SK-N-SH (cell line): ENCODE measurements at regions not wholly inside any gene's neighbourhood (a gene's known extent, or its start where the extent isn't known, plus 50 kb on each side); places are given as distances from the start of the nearest gene placed in this dataset.

Experiments used
- CTCF ChIA-PET: fragments of 300-600, 350-600 bp; formaldehyde crosslinking; extraction: SDS; loops from one replicate; lab custom pipeline; 2021; lab: Yijun Ruan, JAX
- POLR2A ChIA-PET: fragments of 350-600 bp; sonication (Branson Sonifier 250); formaldehyde crosslinking; extraction: SDS; loops from one replicate; lab custom pipeline; 2020; ENCODE audit warnings: antibody characterized with exemption, inconsistent platforms; lab: Yijun Ruan, JAX
- DNase-seq: peaks from one replicate; pipeline ENCODE4 v3.0.0; 2012
- H2AFZ ChIP-seq: fragments of 200-600 bp; sonication (generic); 2 replicates; pipeline ENCODE4 v1.8.1; 2016; ENCODE audit warnings: antibody characterized with exemption, mild to moderate bottlenecking, low read depth
- H3F3A ChIP-seq: fragments of 200-600 bp; sonication (generic); replicated peaks from 2 replicates; pipeline ENCODE3; 2016; ENCODE audit warnings: antibody characterized with exemption, mild to moderate bottlenecking; ENCODE audit not compliant: insufficient read depth
- H3K27ac ChIP-seq, 2 experiments: fragments of 200-500 bp in 1 of 2; fragments of 200-600 bp in 1 of 2; sonication (Bioruptor generic) in 1 of 2; sonication (generic), shearing (Covaris generic) in 1 of 2; 2 replicates each; pipeline versions ENCODE4 v1.5.1 to v1.6.1; 2014 to 2016; ENCODE audit warnings: low read depth in 2 of 2, inconsistent platforms in 1 of 2, low read length in 1 of 2, mild to moderate bottlenecking in 1 of 2, mixed read lengths in 1 of 2
- H3K27me3 ChIP-seq: fragments of 200-600 bp; sonication (generic), shearing (Covaris generic); 2 replicates; pipeline ENCODE4 v1.6.1; 2016; ENCODE audit warnings: mixed run types; ENCODE audit not compliant: insufficient read depth
- H3K36me3 ChIP-seq, 2 experiments: fragments of 200-500 bp in 1 of 2; fragments of 200-600 bp in 1 of 2; sonication (Bioruptor generic) in 1 of 2; sonication (generic) in 1 of 2; replicated peaks in 1 of 2; 2 replicates each; pipeline versions ENCODE3 to v1.5.1; 2014 to 2016; ENCODE audit warnings: low read length in 1 of 2, mild to moderate bottlenecking in 1 of 2; ENCODE audit not compliant: insufficient read depth in 2 of 2, control insufficient read depth in 1 of 2
- H3K4me1 ChIP-seq, 2 experiments: fragments of 200-500 bp in 1 of 2; fragments of 200-600 bp in 1 of 2; sonication (Bioruptor generic) in 1 of 2; sonication (generic), shearing (Covaris generic) in 1 of 2; 2 replicates each; pipeline versions ENCODE4 v1.5.1 to v1.6.1; 2014 to 2016; ENCODE audit warnings: low read depth in 1 of 2, low read length in 1 of 2, mixed run types in 1 of 2; ENCODE audit not compliant: insufficient read depth in 2 of 2, control insufficient read depth in 1 of 2
- H3K4me2 ChIP-seq: fragments of 200-600 bp; sonication (generic), shearing (Covaris generic); 2 replicates; pipeline ENCODE4 v1.6.1; 2017; ENCODE audit warnings: mixed run types
- H3K4me3 ChIP-seq, 2 experiments: fragments of 200-500 bp in 1 of 2; fragments of 200-600 bp in 1 of 2; sonication (Bioruptor generic) in 1 of 2; sonication (generic), shearing (Covaris generic) in 1 of 2; 2 replicates each; pipeline versions ENCODE4 v1.5.1 to v1.8.1; 2014 to 2016; ENCODE audit warnings: low read depth in 2 of 2, inconsistent platforms in 1 of 2, low read length in 1 of 2, mild to moderate bottlenecking in 1 of 2, mixed read lengths in 1 of 2, moderate library complexity in 1 of 2
- H3K79me2 ChIP-seq: fragments of 200-600 bp; sonication (generic); 2 replicates; pipeline ENCODE4 v1.8.1; 2017; ENCODE audit warnings: mild to moderate bottlenecking; ENCODE audit not compliant: insufficient read depth
- H3K9ac ChIP-seq: fragments of 200-600 bp; sonication (generic); 2 replicates; pipeline ENCODE4 v1.6.1; 2017; ENCODE audit warnings: mixed run types
- H3K9me2 ChIP-seq: fragments of 200-600 bp; sonication (generic); 2 replicates; pipeline ENCODE4 v1.6.1; 2017; ENCODE audit warnings: mixed run types
- H3K9me3 ChIP-seq: fragments of 200-600 bp; sonication (generic); 2 replicates; pipeline ENCODE4 v1.6.1; 2017; ENCODE audit warnings: mixed run types, mild to moderate bottlenecking, moderate library complexity
- H4K20me1 ChIP-seq: fragments of 200-600 bp; sonication (generic); 2 replicates; pipeline ENCODE4 v1.6.1; 2017; ENCODE audit warnings: mild to moderate bottlenecking, mixed run types; ENCODE audit not compliant: insufficient read depth
- CHD2 ChIP-seq: fragments of 150-350 bp; IDR thresholded peaks from 2 replicates; pipeline ENCODE4 v1.6.1; 2018; ENCODE audit warnings: low read length; ENCODE audit not compliant: partially characterized antibody
- EP300 ChIP-seq, 2 experiments: IDR thresholded peaks; 2 replicates each; pipeline versions ENCODE4 v1.4.0 to v1.6.1; 2012; ENCODE audit warnings: borderline replicate concordance in 1 of 2, low read depth in 1 of 2, low read length in 1 of 2
- EZH2phosphoT487 ChIP-seq: fragments of 200-600 bp; sonication (generic); IDR thresholded peaks from 2 replicates; pipeline ENCODE4 v1.6.1; 2017; ENCODE audit warnings: low read depth, mixed run types, mild to moderate bottlenecking, antibody characterized with exemption, moderate library complexity, borderline replicate concordance
- FOXJ3 ChIP-seq: sonication (generic); formaldehyde crosslinking; IDR thresholded peaks from 2 replicates; pipeline ENCODE4 v1.5.1; 2020; ENCODE audit warnings: mild to moderate bottlenecking, missing genetic modification reagents
- FOXM1 ChIP-seq: IDR thresholded peaks from 2 replicates; pipeline ENCODE4 v1.4.0; 2012; ENCODE audit warnings: low read depth, mild to moderate bottlenecking
- GABPA ChIP-seq: IDR thresholded peaks from 2 replicates; pipeline ENCODE4 v1.4.0; 2012; ENCODE audit warnings: low read depth, mild to moderate bottlenecking
- IRF3 ChIP-seq: fragments of 150-350 bp; IDR thresholded peaks from 2 replicates; pipeline ENCODE4 v1.6.1; 2016; ENCODE audit warnings: mild to moderate bottlenecking, low read depth, low read length
- JUND ChIP-seq: IDR thresholded peaks from 2 replicates; pipeline ENCODE4 v1.4.0; 2012
- MXI1 ChIP-seq: IDR thresholded peaks from 2 replicates; pipeline ENCODE4 v1.6.1; 2012; ENCODE audit warnings: mild to moderate bottlenecking, low read depth, low read length, improper control_type of control experiment
- NRF1 ChIP-seq: IDR thresholded peaks from 2 replicates; pipeline ENCODE4 v1.6.1; 2012; ENCODE audit warnings: low read depth, mild to moderate bottlenecking, low read length
- POLR2AphosphoS5 ChIP-seq: IDR thresholded peaks from 2 replicates; pipeline ENCODE4 v1.6.1; 2012; ENCODE audit warnings: low read depth, low read length
- RXRA ChIP-seq: IDR thresholded peaks from 2 replicates; pipeline ENCODE4 v1.4.0; 2012; ENCODE audit warnings: low read depth, mild to moderate bottlenecking, borderline replicate concordance
- SMC3 ChIP-seq: IDR thresholded peaks from 2 replicates; pipeline ENCODE4 v1.6.1; 2012; ENCODE audit warnings: low read depth, low read length, improper control_type of control experiment
- TAF1 ChIP-seq: IDR thresholded peaks from 2 replicates; pipeline ENCODE4 v1.6.1; 2012; ENCODE audit warnings: low read depth, mild to moderate bottlenecking, low read length, moderate library complexity, borderline replicate concordance
- TCF12 ChIP-seq: IDR thresholded peaks from 2 replicates; pipeline ENCODE4 v1.4.0; 2012
- TEAD4 ChIP-seq: IDR thresholded peaks from 2 replicates; pipeline ENCODE4 v1.4.0; 2012; ENCODE audit warnings: mild to moderate bottlenecking, borderline replicate concordance; ENCODE audit not compliant: insufficient read depth
- YY1 ChIP-seq: IDR thresholded peaks from 2 replicates; pipeline ENCODE4 v1.4.0; 2012; ENCODE audit warnings: low read depth, mild to moderate bottlenecking
- WGBS: methylation state at CpG from one replicate; pipeline ENCODE4 v1.1.6; 2017; ENCODE audit warnings: low lambda C conversion rate; 5-methylcytosine and 5-hydroxymethylcytosine counted together
- TF ChIP-seq, protein P1 (sequence below): IDR thresholded peaks from 2 replicates; pipeline ENCODE4; 2012
- TF ChIP-seq, protein P2 (sequence below): IDR thresholded peaks from 2 replicates; pipeline ENCODE4 v1.4.0; 2012; ENCODE audit warnings: low read depth, borderline replicate concordance
- TF ChIP-seq, protein P3 (sequence below): IDR thresholded peaks from 2 replicates; pipeline ENCODE4 v1.6.1; 2012; ENCODE audit warnings: mild to moderate bottlenecking, low read depth, low read length, moderate library complexity

GRCh38 chr13:84543962-84544361 lies 661.7 kb upstream of the SLITRK1 start:
- Histone ChIP-seq H3K4me3 (no peak overlapping the region), H3K9ac (no peak overlapping the region), H3K79me2 (no peaks in the 10 kb centered on the region), H3K27ac (no peak overlapping the region), H2AFZ (no peak overlapping the region), H3K9me3 (no peaks in the 10 kb centered on the region), H3K4me2 (no peak overlapping the region), H3K36me3 (no peaks in the 10 kb centered on the region), H3K9me2 (0 out of 2 replicates have a peak, but pooled peaks cover 2% of the 10 kb centered on the region), H3K4me1 (no peaks in the 10 kb centered on the region), H3F3A (no peaks in the 10 kb centered on the region), H3K27me3 (no peaks in the 10 kb centered on the region; the same call in 1 of the 2 replicates), H4K20me1 (no peaks in the 10 kb centered on the region)
- TF ChIP-seq FOXM1 (no peak), CHD2 (no peak), POLR2AphosphoS5 (no peak), EP300 (IDR thresholded peaks at IDR 0.05; ENCODE audit: borderline replicate concordance in 1 of 2, low read depth in 1 of 2, low read length in 1 of 2) (no peak), MXI1 (no peak), YY1 (no peak), TAF1 (no peak), TCF12 (no peak), IRF3 (no peak), GABPA (no peak), TEAD4 (no peak), NRF1 (no peak), FOXJ3 (CRISPR knock-in tag) (no peak), RXRA (no peak), SMC3 (no peak), JUND (no peak), EZH2phosphoT487 (no peak)
- TF ChIP-seq, protein P1, sequence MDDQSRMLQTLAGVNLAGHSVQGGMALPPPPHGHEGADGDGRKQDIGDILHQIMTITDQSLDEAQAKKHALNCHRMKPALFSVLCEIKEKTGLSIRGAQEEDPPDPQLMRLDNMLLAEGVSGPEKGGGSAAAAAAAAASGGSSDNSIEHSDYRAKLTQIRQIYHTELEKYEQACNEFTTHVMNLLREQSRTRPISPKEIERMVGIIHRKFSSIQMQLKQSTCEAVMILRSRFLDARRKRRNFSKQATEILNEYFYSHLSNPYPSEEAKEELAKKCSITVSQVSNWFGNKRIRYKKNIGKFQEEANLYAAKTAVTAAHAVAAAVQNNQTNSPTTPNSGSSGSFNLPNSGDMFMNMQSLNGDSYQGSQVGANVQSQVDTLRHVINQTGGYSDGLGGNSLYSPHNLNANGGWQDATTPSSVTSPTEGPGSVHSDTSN = no peak
- TF ChIP-seq, protein P2, sequence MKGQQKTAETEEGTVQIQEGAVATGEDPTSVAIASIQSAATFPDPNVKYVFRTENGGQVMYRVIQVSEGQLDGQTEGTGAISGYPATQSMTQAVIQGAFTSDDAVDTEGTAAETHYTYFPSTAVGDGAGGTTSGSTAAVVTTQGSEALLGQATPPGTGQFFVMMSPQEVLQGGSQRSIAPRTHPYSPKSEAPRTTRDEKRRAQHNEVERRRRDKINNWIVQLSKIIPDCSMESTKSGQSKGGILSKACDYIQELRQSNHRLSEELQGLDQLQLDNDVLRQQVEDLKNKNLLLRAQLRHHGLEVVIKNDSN = no peak
- TF ChIP-seq, protein P3, sequence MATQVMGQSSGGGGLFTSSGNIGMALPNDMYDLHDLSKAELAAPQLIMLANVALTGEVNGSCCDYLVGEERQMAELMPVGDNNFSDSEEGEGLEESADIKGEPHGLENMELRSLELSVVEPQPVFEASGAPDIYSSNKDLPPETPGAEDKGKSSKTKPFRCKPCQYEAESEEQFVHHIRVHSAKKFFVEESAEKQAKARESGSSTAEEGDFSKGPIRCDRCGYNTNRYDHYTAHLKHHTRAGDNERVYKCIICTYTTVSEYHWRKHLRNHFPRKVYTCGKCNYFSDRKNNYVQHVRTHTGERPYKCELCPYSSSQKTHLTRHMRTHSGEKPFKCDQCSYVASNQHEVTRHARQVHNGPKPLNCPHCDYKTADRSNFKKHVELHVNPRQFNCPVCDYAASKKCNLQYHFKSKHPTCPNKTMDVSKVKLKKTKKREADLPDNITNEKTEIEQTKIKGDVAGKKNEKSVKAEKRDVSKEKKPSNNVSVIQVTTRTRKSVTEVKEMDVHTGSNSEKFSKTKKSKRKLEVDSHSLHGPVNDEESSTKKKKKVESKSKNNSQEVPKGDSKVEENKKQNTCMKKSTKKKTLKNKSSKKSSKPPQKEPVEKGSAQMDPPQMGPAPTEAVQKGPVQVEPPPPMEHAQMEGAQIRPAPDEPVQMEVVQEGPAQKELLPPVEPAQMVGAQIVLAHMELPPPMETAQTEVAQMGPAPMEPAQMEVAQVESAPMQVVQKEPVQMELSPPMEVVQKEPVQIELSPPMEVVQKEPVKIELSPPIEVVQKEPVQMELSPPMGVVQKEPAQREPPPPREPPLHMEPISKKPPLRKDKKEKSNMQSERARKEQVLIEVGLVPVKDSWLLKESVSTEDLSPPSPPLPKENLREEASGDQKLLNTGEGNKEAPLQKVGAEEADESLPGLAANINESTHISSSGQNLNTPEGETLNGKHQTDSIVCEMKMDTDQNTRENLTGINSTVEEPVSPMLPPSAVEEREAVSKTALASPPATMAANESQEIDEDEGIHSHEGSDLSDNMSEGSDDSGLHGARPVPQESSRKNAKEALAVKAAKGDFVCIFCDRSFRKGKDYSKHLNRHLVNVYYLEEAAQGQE = no peak
- WGBS = 6% methylated on average over 3 of the region's 3 CpGs
- ChIA-PET POLR2A (no interaction called here), CTCF (no interaction called here)
- no peak for DNase-seq
